ENCODE measurements at regions not wholly inside any gene's neighbourhood (a gene's known extent, or its start where the extent isn't known, plus 50 kb on each side); places are given as distances from the start of the nearest gene placed in this dataset.

DNA sequence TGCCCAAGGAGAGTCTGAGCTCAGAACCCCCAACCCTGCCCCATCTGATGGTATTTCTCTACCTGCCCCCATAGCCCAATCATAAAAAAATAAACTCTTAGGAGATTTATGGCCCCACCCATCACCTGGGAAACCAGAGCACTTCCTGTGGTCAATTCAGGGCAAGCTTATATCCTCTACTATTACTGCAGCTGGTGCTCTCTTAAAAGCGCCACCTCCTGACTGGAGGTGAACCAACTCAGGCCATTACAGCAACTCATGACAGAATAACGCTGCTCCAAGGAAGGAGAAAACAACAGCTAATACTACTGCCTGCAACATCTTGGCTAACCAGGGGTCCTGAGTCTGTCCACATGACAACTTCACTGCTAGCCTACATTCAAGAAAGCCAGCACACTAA lies 195.7 kb downstream of the MTCL1 start:
- TF ChIP-seq, protein P1, sequence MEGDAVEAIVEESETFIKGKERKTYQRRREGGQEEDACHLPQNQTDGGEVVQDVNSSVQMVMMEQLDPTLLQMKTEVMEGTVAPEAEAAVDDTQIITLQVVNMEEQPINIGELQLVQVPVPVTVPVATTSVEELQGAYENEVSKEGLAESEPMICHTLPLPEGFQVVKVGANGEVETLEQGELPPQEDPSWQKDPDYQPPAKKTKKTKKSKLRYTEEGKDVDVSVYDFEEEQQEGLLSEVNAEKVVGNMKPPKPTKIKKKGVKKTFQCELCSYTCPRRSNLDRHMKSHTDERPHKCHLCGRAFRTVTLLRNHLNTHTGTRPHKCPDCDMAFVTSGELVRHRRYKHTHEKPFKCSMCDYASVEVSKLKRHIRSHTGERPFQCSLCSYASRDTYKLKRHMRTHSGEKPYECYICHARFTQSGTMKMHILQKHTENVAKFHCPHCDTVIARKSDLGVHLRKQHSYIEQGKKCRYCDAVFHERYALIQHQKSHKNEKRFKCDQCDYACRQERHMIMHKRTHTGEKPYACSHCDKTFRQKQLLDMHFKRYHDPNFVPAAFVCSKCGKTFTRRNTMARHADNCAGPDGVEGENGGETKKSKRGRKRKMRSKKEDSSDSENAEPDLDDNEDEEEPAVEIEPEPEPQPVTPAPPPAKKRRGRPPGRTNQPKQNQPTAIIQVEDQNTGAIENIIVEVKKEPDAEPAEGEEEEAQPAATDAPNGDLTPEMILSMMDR (IDR thresholded peaks at IDR 0.05; ENCODE audit: extremely low read depth, insufficient read depth, missing control alignments): no peak
- no peak for DNase-seq (ENCODE audit: low spot score)
- in situ Hi-C loops (cut with MboI; ENCODE audit: low pct_unique_long_range_greater_than_20kb, low sequenced_read_pairs, unreplicated experiment): no loop called here

DNA sequence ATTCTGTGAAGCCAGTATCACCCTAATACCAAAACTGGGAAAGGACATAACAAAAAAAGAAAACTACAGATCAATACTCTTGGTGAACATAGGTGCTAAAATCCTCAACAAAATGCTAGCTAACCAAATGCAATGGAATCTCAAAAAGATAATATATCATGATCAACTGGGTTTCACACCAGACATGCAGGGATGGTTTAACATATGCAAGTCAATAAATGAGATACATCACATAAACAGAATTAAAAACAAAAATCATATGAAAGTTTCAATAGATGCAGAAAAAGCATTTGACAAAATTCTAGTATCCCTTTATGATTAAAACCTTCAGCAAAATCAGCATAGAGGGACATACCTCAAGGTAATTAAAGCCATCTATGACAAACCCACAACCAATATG lies 198.2 kb upstream of the NDUFV2 start:
- in situ Hi-C loops (cut with MboI; ENCODE audit: low pct_unique_long_range_greater_than_20kb, low sequenced_read_pairs, unreplicated experiment): no loop called here
- TF ChIP-seq, protein P1 (IDR thresholded peaks at IDR 0.05; ENCODE audit: extremely low read depth, insufficient read depth, missing control alignments): no peak
- DNase-seq (ENCODE audit: low spot score): no peak

DNA sequence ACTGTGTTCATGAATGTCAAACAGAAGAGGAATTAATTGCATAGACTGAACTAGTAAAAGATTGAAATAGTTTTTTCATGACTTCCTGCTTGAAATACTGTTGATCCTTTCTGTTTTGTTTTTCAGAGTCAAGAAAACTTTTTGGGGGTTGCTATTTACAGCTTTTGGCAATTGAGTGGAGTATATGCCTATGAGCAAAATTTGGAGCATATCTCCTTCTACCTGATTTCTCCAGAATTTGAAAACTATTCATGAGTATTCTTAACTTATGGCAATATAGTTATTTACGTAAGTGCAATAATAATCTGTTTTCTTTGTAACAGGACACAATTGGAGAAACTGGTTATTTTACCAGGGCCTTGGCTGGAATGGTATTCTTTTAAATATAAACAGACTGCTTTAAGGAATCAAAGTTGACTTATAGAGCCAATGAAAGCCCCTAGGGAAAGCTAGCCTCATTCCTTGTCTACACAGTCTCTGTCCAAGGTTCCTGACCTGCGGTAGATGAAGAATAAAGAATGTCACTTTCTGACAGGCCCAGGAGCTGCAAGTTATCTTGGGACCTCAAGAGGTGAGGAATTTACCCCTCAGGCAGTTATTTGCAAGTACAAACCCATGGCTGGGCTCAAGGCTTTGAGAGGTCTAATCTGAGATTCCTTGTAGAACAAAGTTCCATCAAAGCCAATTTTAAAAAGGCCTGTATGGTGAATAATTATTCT lies 193.5 kb upstream of the NDUFV2 start:
- in situ Hi-C loops (cut with MboI; ENCODE audit: low pct_unique_long_range_greater_than_20kb, low sequenced_read_pairs, unreplicated experiment): no loop called here
- TF ChIP-seq, protein P1 (IDR thresholded peaks at IDR 0.05; ENCODE audit: extremely low read depth, insufficient read depth, missing control alignments): no peak
- DNase-seq (ENCODE audit: low spot score): no peak

DNA sequence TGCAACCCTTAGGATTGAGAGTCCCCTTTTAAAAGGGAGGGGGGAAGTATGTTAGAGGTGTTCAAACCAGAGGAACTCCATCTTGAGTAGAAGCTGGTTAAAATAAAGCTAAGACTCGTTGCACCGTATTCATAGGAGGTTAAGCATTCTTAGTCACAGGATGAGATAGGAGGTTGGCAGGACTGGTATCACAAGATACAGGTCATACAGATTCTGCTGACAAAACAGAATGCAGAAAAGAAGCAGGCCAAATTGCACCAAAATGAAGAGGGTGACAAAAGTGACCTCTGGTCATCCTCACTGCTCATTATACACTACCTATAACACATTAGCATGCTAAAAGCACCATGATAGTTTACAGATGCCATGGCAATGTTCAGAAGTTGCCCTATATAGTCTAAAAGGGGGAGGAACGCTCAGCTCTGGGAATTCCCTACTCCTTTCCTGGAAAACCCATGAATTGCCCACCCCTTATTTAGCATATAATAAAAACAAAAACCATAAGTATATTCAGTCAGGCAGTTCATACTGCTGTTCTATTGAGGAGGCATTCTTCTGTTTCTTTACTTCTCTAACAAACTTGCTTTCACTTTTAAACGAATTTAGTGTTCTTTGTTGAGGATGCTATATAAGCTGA lies 192.2 kb upstream of the NDUFV2 start:
- DNase-seq (ENCODE audit: low spot score): no peak
- TF ChIP-seq, protein P1 (IDR thresholded peaks at IDR 0.05; ENCODE audit: extremely low read depth, insufficient read depth, missing control alignments): no peak
- in situ Hi-C loops (cut with MboI; ENCODE audit: low pct_unique_long_range_greater_than_20kb, low sequenced_read_pairs, unreplicated experiment): no loop called here

DNA sequence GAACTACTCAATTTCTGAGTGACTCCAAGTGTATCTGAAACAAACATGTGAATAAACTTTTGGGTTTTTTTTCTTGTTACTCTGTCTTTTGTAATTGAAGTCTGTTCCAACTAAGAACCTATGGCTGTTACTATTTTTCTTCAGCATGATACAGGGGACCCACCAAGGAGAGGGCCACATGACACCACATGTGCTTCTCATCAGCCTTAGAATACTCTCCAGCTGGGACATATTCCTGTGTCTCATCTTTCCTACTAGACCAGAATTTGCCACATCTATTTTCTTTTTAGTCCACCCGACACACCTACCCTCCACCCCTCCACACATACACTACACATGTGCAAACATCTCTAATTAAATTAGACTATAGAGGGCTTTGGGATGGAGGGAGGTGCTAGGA lies 191.7 kb upstream of the NDUFV2 start:
- TF ChIP-seq, protein P1 (IDR thresholded peaks at IDR 0.05; ENCODE audit: extremely low read depth, insufficient read depth, missing control alignments): no peak
- in situ Hi-C loops (cut with MboI; ENCODE audit: low pct_unique_long_range_greater_than_20kb, low sequenced_read_pairs, unreplicated experiment): no loop called here
- DNase-seq (ENCODE audit: low spot score): no peak

DNA sequence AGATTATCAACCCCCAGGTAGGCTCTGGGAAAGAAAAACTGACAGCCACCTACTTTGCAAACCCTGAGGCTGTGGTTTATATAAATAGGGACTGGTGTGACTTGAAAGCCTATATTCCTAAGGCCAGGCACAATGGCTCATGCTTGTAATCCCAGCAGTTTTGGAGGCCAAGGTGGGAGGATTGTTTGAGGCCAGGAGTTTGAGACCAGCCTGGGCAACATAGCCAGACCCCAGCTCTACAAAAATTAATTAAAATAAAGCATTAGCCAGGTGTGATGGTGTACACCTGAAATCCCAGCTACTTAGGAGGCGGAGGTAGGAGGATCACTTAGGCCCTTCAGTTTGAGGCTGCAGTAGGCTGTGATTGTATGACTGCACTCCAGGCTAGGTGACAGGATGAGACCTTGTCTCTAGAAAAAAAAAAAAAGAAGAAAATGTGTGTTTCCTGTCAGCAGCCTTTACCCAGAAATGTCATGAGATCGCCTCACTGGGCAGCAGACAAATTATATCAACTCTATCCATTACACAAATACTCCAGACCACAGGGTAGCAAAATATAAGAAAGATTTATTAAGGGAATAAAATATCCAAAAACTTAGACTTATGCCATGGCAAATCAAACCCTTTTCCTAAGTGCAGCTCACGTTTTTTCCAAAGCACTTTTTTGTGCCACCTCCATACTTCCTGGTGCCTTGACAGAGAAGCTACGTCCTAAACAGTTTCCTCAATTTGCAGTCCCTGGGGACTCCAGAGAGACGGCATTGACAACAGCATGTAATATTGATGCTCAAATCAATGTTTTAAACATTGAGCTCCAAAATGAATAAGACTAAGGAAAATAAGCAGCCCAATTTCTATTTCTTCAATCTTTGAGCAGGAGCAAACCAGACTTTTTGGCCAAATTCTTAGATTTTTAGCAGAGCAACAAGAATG lies 190.8 kb upstream of the NDUFV2 start:
- in situ Hi-C loops (cut with MboI; ENCODE audit: low pct_unique_long_range_greater_than_20kb, low sequenced_read_pairs, unreplicated experiment): no loop called here
- TF ChIP-seq, protein P1 (IDR thresholded peaks at IDR 0.05; ENCODE audit: extremely low read depth, insufficient read depth, missing control alignments): no peak
- DNase-seq (ENCODE audit: low spot score): no peak
